Activated CD8-positive, alpha-beta memory T cell treated with anti-CD3 and anti-CD28 coated beads for 36 hours (primary cell): ENCODE measurements at regions not wholly inside any gene's neighbourhood (a gene's known extent, or its start where the extent isn't known, plus 50 kb on each side); places are given as distances from the start of the nearest gene placed in this dataset.

Source experiments
- CTCF ChIA-PET: fragments of 350-600 bp; sonication (Branson Sonifier 250); formaldehyde crosslinking; loops from one replicate; lab custom pipeline; 2021; ENCODE audit warnings: antibody characterized with exemption; lab: Charles Lee
- POLR2A ChIA-PET: fragments of 350-600 bp; sonication (Branson Sonifier 250); formaldehyde crosslinking; loops from one replicate; lab custom pipeline; 2021; ENCODE audit warnings: antibody characterized with exemption; lab: Charles Lee

DNA sequence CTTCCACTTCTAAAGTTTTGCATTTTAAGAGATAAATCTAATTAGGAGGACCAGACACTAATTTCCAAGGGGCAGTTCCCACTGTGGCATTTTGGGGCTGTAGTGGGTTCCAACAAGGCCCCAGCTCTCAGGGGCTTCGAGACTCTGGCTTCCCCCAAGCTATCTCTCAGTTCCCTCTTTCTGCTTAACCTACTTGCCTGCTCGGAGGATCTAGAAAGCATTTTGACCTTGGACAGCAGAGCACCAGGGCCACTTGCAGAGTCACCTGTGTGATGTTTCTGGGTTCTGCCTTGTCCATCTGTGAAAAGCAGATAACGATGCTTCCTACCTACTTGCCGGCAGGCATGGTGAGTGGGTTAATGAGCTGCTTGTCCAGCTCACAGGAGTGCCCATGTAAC, 175.4 kb downstream of the MED10 start:
- CTCF ChIA-PET = no interaction called here
- POLR2A ChIA-PET = no interaction called here

DNA sequence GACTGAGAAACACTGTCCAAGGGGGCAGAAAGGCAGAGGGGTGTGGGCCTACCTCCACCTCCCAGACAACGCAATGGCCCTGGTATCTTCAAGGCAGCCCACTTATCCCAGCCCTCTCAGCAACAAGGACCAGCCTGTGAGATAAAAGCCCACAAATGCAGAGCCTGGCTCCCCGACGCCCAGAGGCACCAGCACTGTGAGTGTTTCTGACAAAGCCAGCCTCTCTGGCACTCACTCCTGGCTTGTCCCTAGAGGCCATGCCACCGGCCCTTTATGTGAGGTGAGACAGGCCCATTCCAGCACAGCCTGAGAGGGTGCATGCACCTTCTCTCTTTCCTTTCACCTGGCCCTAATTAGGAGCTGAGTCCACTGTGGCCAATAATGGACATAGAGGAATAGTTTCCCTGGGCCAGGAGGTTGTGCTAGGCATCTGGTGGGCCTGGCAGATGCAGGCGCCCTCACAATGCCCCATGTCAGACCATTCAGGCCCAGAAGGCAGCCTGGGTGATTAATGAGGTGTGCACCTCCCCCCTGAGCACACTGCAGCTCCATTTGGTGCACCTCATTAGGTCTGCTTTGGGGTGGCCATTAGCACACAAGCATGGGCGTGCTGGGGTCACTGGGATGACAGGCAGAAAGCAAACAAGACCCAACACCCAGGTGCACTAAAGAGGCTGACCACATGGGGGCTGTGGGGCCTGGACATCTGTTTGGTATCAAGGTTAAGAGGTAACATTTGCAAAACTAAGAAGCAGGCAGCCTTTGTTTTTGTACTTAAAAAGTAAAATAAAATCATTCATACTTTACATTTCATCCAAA, 176.0 kb downstream of the MED10 start:
- POLR2A ChIA-PET = no interaction called here

DNA sequence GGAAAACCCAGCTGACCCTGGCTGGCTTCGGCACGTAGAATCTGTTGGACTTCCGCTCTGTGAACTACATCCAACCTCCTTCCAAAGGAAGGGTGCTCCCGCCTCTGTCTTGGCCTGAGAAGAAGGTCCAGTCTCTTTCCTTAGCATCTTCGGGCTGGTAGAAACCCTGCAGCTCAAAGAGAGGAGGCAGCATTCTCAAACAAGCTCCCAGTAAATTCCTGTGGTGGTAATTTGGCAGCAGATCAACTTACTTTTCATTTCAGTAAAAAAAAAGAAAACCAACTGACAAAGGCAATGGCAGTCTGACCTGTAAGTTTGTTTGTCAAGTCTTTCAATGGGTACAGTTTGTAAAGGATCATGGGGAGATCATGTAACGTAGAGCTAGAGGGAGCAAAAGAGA, 176.7 kb downstream of the MED10 start:
- POLR2A ChIA-PET = no interaction called here
- CTCF ChIA-PET = interaction anchor here (0.6 kb wide), 1 partner anchor 23 kb away, joined by 4 read pairs; no protein-coding TSS in a partner anchor

More for the DNA sequence above, 176.0 kb downstream of the MED10 start:
- CTCF ChIA-PET = no interaction called here

DNA sequence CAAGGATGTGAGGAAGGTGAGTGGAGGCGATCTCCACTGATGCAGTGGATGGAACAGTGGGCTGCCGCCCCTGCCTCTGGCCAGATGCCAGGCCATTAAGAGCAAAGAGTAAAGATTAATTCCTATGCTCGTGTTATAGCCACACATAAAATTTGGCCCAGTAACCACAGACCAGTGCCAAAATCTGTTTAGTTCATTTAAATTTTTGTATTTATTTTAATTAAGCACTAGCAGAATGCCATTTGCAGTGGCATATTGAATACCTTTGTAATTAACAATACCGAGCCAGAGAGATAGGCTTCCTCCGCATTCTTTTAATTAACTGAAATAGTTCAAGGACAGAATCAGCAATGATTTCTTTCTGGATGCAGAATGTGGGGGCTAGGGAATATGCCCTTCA, 179.8 kb downstream of the MED10 start:
- CTCF ChIA-PET = no interaction called here
- POLR2A ChIA-PET = no interaction called here

DNA sequence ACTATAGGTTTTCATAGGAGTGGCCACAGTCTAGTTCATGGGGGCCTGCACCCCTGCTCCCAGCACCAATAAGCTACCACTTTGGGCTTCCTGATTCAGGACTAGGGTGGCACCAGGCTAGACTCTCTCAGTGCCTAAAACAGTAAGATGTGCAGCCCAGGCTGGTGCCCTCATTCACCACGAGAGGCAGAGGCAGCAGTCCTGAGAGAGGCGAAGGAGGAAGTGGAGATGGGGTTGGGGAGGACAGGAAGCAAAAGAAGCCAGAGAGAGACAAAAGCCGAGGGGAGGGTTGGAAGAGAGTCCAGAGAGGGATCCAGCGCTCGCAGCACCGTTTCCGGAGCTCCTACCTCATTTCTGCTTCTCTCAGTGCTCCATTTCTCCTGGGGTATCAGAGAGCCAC, 180.9 kb downstream of the MED10 start:
- POLR2A ChIA-PET = no interaction called here
- CTCF ChIA-PET = no interaction called here

DNA sequence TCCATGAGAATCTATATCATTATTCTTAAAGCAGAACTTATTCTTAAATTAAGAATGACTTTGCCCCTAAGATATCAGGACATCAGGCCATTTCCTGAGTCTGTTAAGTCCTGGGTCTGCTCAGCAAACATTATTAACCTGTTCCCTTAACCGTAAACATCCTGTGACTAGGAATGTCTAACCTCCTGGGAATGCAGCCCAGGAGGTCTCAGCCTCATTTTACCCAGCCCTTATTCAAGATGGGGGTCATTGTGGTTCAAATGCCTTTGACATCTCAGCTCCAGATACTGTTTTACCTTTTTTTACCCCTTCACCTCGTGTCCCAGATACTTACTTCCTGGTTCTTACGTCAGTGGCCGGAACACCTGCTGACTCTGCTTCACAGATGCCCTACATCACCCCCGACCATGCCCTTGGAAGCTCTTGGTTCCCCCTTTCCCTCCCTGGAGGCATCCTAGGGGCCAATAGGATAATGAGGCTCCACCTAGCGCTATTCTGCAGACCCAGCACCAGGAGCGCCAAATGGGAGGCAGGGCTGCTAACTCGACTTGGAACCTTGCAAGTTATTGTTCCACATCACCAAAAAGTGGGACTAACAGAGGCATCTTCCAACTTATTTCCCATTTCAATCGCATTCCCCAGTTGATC, 182.5 kb downstream of the MED10 start:
- ChIA-PET POLR2A (no interaction called here), CTCF (no interaction called here)

DNA sequence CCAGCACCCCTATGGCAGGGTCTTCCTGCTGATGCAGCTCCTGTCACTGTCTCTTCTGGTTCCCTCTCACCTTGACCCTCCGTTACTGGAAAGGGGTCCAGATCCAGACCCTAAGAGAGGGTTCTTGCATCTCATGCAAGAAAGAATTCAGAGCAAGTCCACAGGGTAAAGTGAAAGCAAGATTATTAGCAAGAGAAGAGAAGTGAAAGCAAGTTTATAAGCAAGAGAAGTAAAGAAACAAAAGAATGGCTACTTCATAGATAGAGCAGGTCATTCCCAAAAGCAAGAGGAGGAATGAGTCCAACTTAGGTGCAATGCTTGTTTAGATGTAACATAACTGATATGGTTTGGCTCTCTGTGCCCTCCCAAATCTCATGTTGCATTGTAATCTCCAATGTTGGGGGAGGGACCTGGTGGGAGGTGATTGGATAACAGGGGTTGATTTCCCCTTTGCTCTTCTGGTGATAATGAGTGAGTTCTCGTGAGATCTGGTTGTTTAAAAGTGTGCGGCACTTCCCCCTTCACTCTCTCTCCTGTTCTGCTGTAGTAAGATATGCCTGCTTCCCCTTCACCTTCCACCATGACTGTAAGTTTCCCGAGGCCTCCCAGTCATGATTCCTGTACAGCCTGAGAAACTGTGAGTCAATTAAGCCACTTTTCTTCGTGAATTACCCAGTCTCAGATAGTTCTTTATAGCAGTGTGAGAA, 183.3 kb downstream of the MED10 start:
- POLR2A ChIA-PET = no interaction called here
- CTCF ChIA-PET = no interaction called here

DNA sequence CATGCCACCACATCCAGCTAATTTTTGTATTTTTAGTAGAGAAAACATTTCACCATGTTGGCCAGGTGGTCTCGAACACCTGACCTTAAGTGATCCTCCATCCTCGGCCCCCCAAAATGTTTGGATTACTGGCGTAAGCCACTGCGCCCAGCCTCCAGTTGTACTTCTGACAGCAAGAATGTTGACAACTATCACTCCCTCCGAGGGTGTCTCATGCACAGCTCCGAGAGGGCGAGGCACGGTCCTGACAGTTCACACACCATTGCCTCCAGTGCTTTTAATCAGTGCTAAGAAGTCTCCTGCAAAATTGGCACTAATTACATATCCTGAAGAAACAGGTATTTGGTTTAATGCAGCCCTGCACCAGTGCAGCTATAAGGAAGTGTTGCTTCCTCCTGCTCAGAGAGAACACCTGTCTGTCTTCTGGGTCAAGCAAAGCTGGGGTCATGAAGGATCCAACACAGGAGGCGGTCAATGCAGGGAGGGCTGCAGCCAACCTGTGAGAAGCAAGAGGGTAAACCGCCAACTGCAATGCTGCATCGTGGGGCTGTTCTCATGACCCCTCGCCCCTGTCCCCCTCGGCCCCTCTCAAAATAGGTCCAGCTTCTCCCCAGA, 184.0 kb downstream of the MED10 start:
- CTCF ChIA-PET = no interaction called here
- POLR2A ChIA-PET = no interaction called here

DNA sequence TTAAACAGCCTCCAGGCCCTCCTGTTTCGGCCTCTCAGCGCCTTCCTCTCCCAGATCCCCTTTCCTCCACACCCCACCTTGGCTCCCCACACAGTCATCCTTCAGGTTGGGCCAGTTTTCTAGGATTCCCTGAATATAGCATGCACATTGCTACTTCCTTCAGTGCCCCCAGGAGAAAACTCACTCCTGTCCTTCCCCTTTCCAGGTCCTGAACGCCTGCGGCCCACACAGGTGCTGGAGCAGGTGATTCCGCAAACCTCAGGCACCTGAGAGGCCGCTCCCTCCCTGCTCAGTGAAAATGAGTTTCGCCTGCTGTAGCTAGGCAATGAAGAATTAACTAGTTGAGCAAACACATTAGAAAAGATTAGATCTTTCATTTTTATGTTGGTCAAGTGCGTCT, 185.0 kb downstream of the MED10 start:
- ChIA-PET CTCF (no interaction called here), POLR2A (no interaction called here)

DNA sequence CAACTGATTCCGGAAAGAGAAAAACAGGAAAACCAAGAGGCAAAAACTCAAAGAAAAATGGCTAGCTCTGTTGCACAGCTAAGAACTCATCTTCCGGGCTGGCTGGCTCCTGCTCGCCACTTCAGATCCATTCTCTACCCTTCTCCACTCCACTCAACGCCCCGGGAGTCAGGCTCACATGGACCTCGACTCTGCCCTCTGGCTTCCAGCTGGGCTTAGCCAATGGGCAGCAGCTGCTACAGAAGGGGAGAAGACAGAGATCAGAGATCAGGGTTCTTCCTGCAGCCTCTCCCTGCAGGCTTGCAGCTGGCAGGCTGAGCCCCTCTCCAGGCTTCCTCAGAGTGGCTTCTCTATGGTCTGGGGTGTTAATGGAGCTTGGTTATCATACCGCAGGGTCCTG, 187.5 kb downstream of the MED10 start:
- CTCF ChIA-PET = no interaction called here
- POLR2A ChIA-PET = no interaction called here

DNA sequence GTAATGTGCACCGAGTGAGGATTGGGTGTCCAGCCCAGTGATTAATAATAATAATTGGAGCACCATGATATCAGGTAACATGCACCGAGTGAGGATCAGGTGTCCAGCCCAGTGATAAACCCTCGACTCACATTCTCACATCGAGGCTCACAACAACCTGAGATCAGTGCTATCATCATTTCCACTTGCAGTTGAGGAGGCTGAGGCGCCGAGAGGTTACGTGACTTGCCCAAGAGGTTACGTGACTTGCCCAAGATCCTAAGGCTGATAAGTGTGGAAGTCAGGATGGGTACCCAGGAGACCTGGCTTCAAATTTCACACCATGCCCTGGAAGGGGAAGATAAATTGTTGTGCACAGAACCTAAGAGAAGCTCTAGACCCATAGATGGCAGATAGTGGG, 189.4 kb downstream of the MED10 start:
- CTCF ChIA-PET = no interaction called here
- POLR2A ChIA-PET = no interaction called here

DNA sequence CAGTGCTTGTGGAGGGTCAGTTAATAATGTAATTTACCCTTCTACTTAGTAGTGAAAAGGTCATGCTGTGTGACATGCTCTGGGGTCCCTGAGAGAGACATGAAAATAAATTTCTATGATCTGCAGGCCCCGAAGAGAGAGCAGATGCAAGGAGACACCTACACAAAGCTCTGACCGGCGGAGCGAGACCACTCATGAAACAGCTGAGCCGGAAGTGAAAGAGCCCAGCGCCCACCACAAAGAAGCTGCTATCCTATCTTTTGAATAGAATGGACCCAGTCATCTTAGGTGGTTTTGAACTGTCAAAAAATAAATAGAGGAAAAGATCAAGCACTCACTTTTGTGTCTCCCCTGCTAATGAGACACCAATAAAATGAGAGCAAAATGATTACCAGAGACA, 190.0 kb downstream of the MED10 start:
- CTCF ChIA-PET = no interaction called here
- POLR2A ChIA-PET = no interaction called here

DNA sequence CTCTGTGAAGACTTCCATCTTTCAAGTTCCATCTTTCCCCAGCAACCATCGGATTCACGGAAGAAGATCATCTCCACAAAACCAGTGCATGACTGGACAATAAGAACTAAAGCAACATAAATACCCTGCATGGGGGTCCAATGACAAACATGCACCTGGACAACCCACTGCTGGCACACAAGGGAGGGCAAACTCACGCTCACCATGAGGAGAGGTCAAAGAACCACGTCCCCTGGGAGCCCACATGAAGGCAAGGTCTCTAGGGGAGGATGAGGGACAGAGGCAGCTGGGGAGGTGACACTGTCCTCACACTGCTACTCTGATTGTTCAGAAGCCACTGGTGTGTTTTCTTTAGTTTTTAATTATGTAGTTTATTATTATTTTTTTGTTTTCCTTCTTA, 190.8 kb downstream of the MED10 start:
- ChIA-PET POLR2A (no interaction called here), CTCF (no interaction called here)

DNA sequence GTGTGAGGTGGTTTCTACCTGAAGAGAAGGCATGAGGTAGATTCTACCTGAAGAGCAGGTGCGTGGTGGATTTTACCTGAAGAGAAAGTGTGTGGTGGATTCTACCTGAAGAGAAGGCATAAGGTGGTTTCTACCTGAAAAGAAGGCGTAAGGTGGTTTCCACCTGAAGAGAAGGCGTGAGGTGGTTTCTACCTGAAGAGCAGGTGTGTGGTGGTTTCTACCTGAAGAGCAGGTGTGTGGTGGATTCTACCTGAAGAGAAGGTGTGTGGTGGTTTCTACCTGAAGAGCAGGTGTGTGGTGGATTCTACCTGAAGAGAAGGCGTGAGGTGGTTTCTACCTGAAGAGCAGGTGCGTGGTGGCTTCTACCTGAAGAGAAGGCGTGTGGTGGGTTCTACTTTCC, 192.8 kb downstream of the MED10 start:
- POLR2A ChIA-PET = no interaction called here
- CTCF ChIA-PET = no interaction called here

DNA sequence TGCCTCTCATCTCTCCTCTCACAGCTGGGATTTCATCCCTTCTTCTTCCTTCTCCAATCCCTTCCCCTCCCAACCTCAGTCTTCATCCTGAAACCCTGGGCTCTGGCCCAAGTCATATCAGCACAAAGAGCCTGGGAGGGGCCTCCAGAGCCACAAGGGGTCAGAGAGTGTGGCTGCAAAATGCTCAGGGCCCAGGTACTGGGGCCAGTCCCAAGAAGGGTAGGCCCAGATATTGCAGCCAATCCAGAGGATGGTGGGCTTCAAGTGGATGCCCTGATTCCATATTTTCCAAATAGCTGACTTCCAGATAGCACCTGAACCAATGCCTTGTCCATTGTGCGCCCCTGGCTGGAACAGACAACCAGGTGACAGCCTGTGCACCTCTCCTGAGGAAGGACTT, 193.9 kb downstream of the MED10 start:
- ChIA-PET POLR2A (no interaction called here), CTCF (no interaction called here)

DNA sequence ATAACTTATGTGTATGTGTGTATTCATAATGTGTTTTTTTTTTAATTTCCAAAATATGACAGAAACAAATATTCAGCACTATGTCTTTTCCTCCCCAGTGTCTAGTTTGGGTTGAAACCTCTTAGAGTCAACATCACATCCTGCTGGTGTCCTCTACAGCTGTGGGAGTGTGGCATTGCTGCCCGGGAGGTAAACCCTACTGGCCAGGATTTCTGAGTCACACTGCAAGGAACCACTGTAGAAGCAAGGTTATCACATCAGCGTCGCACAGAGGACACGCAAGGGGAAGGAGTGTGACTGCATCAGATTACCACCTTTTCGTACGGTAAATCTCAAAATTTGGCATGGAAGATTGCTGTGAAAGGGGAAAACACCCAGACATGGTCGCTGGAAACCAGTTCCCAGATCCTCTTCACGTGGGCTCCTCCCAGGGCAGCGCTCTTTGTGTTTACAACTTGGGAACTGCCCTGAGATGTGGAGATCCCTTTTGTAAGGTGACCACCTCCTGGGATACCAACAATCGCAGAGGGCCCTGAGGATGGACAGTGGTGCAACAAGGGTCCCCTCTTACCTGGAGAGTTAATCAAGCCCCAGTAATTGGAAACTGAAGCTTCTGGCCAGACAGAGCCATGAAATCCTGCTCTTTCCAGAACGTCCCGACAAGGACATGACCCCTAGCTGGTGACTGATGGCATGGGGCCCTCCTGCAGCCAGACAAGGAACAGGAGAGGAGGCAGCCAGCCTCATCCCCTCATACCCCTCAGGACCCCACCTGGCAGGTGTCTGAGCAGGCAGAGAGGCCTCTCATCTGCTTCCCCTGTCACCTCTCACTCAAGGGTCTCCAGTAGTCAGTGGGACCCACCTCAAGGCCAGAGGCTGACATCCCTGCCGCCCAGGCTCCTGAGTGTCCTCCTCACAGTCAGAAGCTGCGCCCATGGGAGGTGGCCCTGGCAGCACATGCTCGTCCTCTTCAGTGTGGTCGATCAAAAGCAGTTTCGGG, 194.7 kb downstream of the MED10 start:
- POLR2A ChIA-PET = no interaction called here
- CTCF ChIA-PET = no interaction called here

DNA sequence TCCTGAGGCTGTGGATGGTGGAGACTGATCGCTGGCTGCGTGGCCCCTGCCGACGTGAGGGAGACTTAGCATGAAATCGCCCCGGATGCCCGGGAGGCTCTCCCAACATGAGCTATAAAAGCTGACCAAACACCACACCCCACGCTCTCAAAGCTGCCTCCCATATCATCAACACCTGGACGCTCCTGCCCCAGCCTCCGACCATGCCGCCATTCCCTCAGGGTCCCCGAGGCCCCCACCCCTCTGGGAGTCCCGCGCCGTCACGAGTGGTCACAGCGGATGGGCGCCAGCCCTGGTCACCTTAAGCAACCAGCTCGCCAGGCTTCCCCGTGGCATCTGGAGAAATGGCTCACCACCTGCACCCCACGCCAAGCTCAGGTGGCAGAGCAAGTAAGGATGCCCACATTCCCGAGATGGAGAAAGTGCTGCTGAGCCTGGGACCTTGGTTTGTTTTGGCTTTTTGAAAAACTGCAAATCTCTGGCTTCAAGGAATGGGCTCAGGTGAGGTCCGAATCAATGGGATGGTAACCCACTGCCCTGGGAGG, 196.0 kb downstream of the MED10 start:
- POLR2A ChIA-PET = no interaction called here
- CTCF ChIA-PET = no interaction called here

DNA sequence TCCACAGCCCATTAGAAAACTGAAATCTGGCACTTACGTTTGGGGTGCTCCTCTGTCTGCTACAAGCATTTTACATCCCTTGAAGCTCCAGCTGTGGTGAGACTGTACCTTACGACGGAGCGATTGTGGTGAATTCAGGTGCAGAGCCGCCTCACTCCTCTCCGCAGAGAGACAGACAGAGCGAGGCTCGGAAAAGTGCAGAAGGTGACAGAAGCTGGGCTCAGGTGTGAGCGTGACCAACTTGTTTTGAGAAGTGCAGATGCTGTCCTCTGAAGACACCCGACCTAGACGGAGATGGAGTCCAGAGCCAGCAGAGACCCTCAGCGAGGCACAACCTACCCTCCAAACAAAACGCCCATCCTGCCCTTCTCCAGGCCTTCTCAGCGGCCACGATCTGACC, 196.5 kb downstream of the MED10 start:
- CTCF ChIA-PET = no interaction called here
- POLR2A ChIA-PET = no interaction called here

DNA sequence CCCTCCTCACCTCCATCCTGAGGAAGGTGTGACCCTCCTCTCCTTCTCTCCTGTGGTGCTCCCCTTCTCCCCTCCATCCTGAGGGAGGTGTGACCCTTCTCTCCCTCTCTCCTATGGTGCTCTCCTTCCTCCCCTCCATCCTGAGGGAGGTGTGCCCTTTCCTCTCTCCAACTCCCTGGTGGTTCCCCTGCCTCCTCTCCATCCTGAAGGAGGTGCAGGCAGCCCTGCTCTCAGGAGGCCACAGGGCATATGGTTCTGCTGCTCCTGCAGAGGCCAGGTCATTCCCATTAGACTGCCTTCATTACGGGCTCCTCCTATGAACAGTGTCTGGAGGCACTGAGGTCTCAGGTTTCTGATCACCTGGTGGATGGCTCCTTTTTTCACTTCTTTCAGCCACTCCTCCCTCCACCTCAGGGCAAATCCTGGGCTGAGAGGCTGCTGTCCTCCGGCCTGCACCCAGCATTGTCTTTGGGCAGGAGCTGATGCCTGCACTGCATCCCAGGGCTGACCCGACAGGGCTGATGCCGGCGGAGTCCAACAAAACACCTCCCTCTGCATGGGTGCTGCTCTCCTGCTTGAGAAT, 197.1 kb downstream of the MED10 start:
- ChIA-PET CTCF (no interaction called here), POLR2A (no interaction called here)
